Ureter (tissue), 1 donor: ENCODE measurements at regions not wholly inside any gene's neighbourhood (a gene's known extent, or its start where the extent isn't known, plus 50 kb on each side); places are given as distances from the start of the nearest gene placed in this dataset.

Source experiments
- DNase-seq: peaks from one replicate; pipeline ENCODE4 v3.0.0-alpha.2; 2020; ENCODE audit warnings: low spot score
- donor health status: DM: yes; HTN: yes; CAD: no.

DNA sequence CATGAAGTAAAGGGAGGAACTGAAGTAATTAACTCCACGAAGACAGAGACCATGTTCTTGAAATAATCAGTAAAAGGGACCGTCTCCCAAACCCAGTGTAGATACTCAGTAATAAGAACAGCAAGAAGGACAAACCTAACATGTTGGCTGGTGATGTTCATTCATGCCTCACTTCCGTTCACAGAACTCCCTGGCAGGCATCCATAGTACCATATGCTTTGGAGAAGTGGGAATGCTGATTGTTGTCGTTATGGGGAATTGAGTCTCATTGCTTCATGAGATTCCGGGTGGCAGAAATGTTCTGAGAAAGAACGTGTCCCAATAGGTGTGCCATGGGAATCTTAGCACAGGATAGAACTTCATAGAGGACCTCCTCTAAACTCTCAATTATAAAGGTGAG, 452.3 kb downstream of the ZSWIM6 start:
- DNase-seq, result no peak

DNA sequence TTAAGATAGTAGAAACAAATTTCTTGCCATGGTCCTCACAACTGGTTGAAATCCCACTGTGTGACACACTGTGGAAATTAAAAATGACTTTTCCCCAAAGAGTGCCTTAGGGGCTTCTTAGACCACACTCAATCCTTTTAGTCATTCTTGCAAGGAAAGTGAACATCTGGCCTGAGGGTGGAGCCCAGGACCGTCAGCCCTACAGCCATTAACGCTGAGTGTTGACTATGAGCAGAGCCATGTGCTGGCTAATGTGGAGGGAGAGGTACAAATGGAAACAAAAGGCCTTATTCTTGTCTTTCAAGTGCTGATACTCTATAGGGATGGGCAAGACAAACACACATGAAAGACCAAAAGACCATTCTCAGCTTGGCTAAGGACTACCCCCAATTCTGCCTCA, 456.5 kb downstream of the ZSWIM6 start:
- DNase-seq, result no peak

DNA sequence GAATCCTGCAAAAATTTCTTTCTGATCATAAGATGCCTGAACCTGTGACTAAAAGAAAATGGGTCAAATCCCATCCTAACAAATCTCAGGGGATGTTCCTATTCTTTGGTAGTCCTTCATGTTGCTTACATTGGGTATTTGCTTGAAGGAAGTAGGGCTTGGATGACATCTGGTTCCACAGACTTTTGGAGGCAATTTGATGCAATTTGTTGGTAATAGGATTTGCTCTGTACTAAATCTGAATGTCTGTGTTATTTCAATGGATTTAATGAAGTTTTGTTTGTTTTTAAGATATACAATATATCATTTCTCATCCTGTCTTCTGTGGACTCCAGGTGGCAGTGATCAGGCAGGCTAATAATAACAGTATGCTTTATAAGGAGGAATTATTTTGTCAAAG, 457.9 kb downstream of the ZSWIM6 start:
- DNase-seq, result no peak

DNA sequence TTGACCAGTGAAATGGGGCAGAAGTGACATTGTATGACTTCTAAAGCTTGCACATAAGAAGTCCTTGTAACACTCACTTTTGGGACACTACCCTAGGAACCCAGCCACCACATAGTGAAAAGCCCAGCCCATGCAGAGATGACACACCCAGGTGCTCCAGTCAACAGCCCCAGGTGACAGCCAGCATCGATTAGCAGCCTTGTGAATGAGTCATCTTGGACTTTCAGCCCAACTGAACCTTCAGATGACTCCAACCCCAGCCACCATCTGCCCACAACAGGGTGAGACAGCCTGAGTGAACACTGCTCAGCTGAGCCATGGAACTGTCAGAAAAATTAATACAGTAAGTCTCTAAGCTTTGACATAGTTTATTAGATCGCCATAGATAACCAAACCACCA, 458.6 kb downstream of the ZSWIM6 start:
- no peak for DNase-seq

DNA sequence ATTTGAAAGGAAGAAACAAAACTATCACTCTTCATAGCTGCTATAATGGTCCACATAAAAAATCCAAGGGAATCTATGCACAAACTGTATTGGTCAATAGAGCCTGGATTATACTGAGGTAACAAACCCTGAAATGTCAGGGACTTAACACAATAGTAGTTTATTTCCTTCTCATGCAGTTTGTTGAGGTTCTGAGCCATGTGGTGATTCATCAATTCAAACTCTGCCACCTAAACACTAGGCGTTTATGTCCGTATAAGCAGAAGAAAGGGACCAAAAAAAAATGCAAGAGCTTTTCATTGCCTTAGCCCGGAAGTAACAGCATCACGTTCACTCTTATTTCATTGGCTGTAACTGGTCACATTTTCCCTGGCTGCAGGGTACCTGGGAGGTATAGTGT, 464.7 kb downstream of the ZSWIM6 start:
- no peak for DNase-seq

DNA sequence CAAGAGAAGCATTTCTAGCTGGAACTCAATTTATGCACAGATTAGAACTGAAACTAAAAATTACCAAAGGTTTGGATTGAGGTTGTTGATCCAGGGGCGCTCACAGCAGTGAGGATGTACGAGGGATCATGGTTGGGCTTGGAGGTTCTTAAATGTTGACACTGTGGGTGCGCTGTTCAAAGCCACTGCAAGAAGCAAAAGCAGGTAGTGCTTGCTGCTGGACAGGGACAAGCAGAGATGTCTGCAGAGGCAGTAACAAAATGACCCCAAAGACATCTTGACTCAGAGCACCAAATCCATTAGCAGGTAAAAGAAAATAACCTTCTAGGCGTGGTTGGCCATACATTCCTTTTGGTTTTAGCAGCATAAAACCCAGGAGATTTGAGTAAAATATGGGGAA, 468.4 kb downstream of the ZSWIM6 start:
- no peak for DNase-seq

DNA sequence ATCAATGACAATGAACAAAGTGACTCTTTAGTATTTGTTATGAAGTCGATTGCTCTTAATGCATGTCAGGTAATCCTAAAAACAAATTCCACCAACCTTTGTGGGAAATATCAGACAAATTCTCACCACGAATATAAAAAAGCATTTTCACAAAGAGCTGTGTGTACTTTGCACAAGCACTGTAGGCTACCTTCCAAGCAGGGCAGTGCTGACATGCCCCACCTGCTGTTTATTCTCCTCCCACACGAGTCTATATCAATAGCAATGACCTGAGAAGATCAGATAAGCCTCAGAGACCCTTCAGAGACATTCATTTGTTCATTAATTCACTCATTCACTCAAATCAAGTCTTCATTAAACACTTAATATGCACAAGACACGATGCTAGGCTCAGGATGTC, 469.1 kb downstream of the ZSWIM6 start:
- no peak for DNase-seq

DNA sequence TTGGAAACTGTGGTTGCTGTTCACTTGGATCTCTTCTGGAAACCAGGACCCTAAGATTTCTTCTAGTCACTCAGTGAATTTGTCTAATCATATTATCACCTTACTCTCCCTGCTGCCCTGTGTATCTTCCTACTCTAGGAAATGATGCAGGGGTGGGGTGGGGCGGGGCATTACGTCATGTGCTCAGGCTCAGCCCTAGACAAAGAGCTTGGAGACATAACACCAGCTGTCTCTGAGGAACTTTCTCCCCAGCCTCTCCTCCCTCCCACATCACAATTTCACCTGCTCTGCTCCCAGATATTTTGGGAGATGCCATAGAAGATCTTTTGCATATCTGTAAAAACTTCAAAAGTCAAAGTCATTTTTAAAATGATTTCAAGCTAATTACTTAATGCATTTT, 470.4 kb downstream of the ZSWIM6 start:
- no peak for DNase-seq

DNA sequence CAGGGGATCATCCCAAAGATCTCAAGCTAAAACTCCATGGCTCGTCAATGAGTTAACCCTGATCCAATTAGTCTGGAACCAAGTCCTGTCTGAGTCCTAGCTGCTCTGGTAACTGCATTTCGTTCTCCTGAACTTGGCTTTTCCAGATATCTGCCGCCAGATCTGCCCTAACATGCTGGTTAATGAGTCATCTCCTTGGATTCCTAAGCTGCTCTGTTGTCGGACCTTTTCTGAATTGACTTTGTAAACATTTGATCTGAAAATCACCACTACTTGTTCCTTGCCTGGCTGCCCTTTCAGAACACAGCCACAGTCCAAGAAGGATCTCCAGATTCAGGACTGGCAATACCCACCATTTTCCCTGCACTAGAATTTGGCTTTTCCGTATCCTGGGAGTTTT, 473.0 kb downstream of the ZSWIM6 start:
- DNase-seq, result no peak

DNA sequence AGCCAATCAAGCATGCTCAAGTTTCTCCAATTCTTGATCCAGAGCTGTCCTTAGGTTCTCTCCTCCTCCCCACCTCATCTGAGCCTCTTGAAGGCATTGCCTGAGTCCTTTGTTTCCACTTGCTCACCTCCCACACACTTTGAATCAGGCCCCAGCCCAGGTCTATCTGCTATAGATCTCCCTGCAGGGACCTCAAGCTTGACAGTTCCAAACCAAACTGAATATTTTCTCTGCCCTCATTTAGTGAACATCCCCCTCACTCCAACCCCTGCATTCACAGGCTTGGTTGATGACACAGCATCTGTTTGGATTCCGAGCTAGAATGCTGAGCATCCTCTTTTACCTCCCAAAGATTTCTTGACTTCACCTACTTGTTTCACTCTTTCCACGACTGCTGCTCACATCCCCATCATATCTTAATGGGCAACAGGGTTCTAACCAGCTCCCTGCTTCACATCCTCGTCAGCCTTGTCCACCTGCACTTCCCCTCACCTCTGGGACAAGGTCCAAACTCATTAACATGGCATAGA, 474.5 kb downstream of the ZSWIM6 start:
- DNase-seq, result no peak

DNA sequence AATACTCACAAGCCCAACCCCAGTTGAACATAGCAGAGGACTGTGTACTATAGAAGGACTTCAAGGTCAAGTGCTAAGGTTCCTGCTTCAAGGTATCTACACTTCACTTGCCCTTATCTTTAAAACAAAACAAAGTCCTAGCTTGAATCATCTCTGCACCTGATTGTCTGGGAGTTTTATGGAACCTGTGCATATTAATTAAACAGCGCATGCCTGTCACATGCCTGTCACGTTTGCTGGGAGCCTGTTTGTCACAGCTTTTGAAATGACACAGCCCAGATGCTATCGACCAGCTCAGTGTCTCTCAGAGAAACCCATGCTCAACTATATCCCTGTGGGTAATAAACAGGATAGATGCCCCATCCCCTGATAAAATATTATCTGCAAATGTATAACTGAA, 476.0 kb downstream of the ZSWIM6 start:
- DNase-seq, result no peak

DNA sequence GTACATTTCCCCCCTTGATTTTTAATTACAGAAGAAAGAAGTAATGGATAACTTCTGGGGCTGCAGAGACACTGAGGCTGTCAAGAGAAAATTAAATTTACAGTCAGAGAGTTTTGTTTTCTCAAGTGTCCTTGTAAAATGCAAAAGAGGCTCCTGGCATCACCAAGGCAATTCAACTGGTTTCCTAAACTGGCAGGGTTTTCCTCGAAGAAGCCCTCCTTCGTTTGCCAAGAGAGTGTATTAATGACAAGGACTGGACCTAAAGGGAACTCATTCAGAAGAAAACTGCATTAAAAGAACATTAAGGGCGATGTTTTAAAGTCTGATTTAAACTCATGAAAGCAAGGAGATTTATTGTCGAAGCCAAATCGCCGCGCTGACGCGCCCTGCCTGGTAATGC, 476.9 kb downstream of the ZSWIM6 start:
- DNase-seq, result no peak

DNA sequence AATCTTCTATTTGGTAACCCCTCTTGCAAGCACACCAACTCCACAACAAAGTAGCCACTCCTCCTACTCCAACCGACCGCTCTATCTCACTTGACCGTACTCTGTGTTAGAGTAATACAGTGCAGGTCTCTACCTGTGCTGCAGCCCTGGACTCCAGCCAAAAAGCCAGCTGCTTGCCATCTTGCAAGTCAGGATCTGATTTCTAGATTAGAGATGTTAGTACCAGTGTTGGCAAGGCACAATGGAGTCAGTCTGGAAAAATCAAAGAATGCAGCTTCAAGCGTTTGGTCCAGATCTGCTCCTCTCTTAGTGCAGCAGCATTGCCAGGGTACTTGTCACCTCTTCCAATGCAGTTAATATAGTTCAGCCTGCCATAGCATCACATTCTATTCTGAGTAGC, 477.6 kb downstream of the ZSWIM6 start:
- DNase-seq, result peak; percentile 86

DNA sequence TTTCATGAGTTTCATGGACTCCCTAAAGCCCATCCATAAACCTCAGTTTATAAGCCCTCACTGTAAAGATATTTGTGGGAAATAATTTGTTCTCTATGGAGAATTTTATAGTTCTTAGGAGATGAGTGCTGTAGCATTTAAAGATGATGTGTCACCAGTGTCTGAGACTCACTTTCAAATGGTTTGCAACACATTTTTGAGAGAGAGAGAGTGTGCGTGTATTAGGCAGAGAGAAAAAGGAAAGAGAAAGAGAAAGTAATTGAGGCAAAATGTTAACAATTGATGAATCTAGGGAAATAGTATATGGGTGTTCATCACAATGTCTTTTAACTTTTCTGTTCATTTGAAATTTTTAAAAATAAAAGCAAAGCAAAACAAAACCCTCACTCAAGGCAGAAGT, 479.0 kb downstream of the ZSWIM6 start:
- no peak for DNase-seq

DNA sequence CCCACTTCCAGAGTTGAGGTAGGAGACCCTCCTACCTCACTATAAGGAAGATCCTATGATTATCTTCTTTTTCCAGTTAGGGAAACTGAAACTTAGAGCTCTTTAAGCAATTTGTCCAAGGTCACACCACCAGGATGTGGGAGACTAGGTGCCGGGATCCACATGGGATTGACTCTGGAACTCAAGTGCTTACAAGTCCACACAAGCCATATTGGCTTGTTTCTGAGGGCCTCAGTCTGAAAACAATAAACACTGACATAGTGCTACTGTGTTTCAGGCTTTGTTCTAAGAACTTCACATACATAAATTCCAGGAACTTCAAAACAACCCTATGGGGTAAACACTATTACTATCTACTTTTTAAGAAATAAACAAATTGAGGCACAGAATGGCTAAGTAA, 481.3 kb downstream of the ZSWIM6 start:
- no peak for DNase-seq

DNA sequence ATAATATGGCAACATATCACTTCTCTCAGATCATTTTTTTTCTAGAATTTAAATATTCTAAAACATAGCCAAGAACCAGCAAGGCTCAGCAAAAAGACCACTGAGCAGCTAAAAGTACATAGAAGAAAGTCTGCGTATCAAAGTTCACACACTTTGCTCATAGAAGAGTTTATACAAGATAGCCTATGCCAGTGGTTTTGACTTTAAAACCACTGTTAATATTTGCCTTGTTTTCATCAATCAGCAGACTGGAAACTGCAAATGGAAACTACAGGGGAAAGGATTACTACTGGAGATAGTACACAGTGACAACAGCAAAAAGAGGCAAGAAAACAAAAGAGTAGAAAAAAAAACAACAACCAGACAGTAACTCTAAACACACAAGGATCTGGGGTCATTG, 483.3 kb downstream of the ZSWIM6 start:
- DNase-seq, result no peak

DNA sequence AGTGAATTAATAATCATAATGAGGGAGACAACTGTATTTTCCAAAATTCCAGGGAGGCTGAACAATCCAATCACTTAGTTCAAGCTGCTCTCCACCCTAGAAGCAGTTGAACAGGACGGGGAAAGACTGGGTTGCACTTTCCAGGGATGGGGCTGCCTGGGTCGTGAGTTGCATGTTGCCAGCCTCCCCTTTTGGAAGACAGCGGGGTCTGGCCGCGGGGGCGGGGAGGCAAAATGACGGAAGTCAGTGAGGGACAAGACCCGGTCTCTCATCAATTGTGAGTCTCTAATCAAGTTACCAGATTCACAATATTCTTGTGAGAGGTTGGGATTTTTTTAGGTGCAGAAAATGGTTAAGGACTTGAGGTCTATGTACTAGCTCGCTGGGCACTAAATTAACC, 484.1 kb downstream of the ZSWIM6 start:
- no peak for DNase-seq

DNA sequence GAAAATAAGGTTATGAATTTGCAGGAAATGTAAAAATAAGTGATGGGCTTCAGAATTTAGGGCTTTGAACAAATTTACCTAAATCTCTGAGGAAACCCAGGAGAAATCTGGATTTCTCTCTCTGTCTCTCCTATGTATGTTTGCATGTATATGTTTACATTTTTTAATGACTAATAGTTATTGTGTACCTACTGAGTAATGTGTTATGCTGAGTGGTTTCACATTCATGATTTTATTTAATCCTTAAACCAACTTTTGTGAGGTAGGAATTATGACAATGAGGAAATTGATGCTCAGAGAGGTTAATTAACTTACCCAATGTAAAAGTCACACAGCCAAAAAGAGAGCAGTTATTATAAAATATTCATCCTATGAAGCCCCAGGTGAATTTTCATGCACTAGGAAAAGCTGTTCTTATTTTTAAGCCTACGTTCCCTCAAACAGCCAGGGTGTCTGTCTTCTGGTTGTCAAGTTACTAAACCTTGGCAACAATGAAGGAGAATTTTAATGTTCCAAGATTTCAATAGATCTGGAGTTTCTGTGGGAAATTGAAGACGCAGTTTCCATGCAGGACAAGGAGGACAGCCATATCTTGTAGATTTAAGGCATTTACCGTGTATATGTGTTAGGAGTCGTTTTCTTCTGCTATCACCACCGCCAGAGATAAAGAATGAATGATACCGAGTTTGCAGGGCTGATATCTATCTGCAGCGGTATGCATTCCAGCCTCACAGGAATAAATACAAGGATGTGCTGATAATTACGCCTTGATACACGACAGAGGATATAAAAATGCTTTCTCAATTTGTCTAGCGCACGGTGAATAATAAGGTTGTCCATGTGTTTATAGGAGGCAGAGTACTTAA, 484.8 kb downstream of the ZSWIM6 start:
- DNase-seq, result no peak

DNA sequence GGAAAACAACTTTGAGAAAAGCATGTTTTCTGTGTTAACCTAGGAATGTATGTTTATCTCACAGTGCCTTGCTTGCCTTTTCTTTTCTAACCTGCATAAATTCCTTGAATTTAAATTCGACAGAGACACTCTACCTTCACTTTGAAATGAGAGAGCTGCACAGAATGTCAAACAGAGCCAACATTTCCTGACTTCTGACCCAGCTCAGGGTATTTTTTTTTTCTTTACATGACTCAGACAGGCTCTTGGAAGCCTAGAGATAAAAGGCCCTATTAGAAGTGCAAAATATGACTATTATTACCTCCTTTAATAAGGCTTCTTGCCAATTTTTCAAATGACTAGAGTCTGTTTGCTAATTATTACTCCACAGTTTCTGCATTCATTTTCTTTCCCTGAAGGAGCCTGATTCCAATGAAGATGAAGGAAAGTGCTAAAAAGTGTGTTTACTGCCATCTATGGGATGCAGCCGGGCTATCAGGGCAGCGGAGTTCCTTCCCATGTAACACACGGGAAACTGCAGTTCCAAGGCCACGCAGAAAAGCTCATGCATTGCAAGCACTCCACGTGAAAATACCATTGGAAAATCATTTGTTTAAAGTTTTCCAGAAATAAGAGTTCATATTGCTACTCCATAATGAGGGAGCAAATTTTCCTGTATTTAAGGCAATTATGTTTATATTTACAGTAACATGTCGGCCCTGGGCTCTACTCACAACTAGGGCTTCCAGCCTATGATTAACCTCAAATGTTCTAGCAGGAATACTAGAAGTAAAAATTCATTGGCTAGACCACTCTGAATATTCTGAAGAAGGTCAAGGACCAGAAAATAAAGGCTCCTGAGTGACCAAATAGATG, 485.6 kb downstream of the ZSWIM6 start:
- DNase-seq, result no peak

DNA sequence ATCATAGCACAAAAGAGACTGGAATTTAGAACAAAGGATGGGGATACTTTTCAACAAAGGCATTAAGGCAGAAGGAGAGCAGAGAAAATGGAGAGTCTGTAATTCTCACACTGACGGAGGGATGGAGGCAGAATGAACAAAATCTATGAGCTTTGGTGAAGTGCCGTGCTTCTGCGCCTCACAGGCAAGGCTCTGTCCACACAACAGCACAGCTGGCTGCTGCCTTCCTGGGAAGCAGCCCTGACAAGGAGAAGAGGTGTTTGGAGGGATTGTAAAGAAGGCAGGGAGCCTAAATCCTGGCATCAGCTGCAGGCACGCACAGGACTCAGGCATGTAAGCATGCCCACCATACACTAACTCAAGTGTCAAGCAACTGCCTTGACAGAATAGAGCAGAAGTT, 485.2 kb upstream of the KIF2A start:
- DNase-seq, result no peak

DNA sequence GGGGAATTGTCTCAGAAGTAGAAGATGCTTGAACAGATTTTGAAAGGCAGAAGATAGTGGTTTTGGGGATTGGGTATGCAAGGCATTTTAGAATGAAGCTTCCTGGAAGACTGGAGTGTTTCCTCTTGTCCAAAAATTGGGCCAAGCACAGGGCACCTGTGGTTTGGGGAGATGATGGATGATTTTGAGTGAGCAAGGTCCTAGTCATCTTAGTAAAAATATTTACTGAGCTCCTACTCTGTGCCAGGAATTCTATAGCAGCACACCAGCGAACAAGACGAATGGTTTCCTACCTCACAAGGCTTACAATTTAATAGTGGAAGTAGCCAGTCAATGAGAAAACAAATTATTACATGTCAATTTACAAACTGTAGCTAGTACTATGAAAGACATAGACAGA, 484.4 kb upstream of the KIF2A start:
- no peak for DNase-seq

DNA sequence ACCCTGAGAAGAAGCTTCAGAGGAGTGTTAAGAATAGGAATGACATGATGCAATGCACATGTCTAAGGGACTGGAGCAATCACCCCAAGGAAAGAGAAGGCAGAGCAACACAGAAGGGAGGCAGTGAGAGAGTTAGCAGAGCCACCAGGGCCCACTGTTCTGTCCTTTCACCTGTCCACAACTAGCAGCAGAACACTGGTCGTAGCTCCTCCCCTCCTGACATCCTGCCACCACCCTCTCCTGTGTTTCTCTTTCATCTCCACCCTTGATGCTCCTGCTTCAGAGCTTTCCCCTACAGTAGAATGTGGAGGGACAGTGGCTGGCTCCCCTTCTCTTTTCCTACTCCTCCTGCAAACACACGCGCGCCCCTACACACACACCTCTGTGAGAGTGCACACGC, 483.4 kb upstream of the KIF2A start:
- DNase-seq, result no peak

DNA sequence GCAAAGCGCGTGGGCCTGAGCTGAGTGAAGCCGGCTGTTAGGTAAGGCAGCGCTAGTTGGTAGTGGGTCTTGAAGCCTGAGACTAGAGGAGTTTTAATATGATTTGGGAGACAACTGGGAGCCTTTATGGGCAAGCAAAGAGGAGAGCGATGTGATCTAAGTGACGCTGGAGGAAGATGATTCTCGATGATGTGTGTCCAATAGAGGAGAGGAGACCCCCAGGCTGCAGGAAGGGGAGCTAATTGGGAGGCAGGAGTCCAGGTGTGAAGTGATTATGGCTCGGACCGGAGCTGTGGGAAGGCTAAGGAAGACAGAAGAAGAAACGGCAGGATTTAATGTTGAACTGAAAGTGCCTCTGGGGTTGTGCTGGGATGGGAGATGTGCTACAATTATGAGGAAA, 482.9 kb upstream of the KIF2A start:
- no peak for DNase-seq
